D721Med (cell line): ENCODE measurements at regions not wholly inside any gene's neighbourhood (a gene's known extent, or its start where the extent isn't known, plus 50 kb on each side); places are given as distances from the start of the nearest gene placed in this dataset.
A peak's percentile ranks its signal among the peaks of the same experiment; 100 is the strongest.

ENCODE experiments used
- DNase-seq: peaks from one replicate; pipeline ENCODE4 v3.0.0; 2011; ENCODE audit warnings: low spot score; ENCODE audit not compliant: insufficient read length
- FAIRE-seq: peaks from 2 replicates; lab custom pipeline; 2011; peaks lifted over from hg19 to GRCh38; lab: Jason Lieb, UNC
- TF ChIP-seq, protein P1 (sequence below): IDR thresholded peaks from 2 replicates; pipeline ENCODE4 v1.5.1; 2012; ENCODE audit warnings: mild to moderate bottlenecking, control low read depth; ENCODE audit not compliant: insufficient read depth; ENCODE audit errors: missing control alignments

DNA sequence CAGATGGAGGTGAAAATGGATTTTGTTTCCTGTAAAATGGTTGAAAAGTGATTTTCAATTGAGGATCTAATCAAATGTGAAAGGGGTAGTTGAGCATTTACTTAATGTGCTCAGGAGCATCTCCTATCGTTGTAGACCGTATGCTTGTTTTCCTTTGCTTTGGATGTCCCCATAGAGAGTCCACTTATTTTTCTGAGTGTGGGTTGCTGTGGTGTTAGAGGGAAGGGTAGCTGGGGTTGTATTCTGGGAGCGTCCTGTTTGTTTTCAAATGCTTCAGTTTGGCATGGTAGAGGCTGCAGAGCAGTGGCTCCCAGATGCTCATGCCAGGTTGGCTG lies 154.1 kb downstream of the MAT2B start:
- no peak for DNase-seq
- TF ChIP-seq, protein P1, sequence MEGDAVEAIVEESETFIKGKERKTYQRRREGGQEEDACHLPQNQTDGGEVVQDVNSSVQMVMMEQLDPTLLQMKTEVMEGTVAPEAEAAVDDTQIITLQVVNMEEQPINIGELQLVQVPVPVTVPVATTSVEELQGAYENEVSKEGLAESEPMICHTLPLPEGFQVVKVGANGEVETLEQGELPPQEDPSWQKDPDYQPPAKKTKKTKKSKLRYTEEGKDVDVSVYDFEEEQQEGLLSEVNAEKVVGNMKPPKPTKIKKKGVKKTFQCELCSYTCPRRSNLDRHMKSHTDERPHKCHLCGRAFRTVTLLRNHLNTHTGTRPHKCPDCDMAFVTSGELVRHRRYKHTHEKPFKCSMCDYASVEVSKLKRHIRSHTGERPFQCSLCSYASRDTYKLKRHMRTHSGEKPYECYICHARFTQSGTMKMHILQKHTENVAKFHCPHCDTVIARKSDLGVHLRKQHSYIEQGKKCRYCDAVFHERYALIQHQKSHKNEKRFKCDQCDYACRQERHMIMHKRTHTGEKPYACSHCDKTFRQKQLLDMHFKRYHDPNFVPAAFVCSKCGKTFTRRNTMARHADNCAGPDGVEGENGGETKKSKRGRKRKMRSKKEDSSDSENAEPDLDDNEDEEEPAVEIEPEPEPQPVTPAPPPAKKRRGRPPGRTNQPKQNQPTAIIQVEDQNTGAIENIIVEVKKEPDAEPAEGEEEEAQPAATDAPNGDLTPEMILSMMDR = no peak
- FAIRE-seq = peak; percentile 56

DNA sequence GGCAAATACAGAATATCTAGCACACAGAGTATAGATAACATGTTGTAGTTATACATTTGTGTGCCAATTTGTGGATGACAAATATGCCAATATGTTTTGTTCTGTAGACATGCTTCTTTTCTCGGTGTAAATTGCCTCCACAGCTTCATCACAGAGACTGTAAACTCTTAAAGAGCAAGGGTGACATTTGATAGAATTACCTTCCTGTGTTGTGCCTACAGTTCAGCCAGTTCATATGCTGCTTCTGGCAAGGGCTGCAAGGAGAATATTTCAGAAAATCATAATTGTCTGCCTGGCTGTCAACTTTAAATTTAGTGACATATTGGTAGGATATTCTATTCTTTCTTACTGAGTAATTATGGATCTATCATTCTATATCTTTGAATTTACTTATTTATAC lies 155.1 kb downstream of the MAT2B start:
- DNase-seq (no peak), FAIRE-seq (no peak)
- TF ChIP-seq, protein P1 = no peak

DNA sequence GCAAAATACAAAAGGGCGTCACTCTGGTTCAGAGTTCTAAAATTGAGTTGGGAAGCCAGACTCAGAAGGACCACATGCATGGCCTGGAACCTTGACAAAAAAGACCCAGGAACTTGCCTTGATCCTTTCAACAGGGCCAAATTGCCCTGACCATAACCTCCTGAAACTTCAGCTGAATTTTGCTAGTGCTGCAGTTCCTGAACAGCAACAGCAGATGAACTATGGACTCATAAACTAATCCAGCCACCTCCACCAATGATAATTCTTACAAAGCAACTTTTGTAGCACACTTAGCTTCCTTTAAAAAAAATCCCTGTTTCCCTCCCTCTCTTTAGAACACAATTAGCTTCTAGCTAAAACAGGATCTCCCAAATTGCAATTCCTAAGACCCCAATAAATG lies 155.9 kb downstream of the MAT2B start:
- FAIRE-seq (no peak), DNase-seq (no peak)
- TF ChIP-seq, protein P1 = no peak

DNA sequence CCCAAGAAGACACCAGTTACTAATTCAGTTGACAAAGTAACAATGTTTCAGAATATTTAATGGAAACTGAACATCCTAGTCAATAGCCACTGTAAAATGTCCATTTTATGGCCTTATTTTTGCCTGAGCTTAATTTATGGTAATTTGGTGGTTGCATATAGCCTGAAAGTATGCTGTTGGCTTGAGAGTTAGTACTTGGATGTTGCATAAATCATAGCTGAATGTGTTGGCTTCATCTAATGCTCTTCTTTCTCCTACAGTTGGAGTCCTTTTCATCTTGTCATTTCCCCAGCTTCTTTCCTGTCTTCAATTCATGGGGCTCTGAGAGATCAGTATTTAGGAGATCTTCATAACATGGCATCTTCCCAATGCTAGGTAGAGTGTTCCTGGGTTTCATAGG lies 164.6 kb downstream of the MAT2B start:
- FAIRE-seq = no peak
- DNase-seq = no peak
- TF ChIP-seq, protein P1 = no peak

DNA sequence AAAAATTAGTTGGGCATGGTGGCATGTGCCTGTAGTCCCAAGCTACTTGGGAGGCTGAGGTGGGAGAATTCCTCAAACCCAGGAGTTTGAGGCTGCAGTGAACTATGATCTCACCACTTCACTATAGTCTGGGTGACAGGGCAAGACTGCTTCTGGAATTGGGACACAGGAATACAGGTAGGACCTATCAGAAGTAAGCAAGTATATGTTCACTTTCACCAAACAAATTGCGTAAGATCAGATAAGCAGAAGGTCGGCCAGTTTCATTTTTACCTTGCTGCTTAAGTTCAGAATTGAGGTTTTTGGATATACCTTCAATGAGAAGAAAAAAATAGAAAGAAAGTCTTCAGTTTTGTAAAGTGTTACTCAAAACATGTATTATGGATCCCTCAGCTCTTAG lies 171.7 kb downstream of the MAT2B start:
- no peak for FAIRE-seq
- TF ChIP-seq, protein P1 = no peak
- no peak for DNase-seq

DNA sequence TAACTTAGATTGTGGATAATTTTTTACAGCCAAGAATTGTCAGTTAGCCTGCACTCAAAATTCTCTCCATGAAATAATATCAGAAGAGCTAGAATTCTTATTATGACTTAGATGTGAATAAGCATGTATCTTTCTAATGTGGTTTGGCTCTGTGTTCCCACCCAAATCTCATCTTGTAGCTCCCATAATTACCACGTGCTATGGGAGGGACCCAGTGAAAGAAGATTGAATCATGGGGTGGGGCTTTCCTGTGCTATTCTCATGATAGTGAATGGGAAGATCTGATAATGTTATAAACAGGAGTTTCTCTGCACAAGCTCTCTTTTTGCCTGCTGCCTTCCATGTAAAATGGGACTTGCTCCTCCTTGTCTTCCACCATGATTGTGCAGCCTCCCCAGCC lies 176.8 kb downstream of the MAT2B start:
- DNase-seq (no peak), FAIRE-seq (no peak)
- TF ChIP-seq, protein P1 = no peak

DNA sequence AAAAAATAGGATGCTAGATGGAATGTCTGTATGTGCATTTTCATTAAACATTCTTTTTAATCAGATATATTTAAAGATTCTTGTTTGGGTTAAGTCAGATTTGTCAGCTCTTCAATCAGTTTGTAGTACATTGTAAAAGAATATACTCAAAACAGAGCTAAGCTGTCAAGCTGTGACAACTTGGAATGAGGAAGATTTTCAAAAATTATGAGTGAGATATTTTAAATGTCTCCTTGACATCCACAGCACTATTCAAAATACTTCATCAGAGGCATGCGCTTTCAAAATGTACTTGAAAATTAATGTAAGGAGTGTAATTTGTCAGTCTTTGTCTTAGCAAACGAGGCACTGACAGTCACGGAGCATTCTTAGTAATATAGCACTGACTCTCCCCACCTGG lies 182.0 kb downstream of the MAT2B start:
- TF ChIP-seq, protein P1 = no peak
- FAIRE-seq = no peak
- DNase-seq = no peak
